PC-3 (cell line): ENCODE measurements at regions not wholly inside any gene's neighbourhood (a gene's known extent, or its start where the extent isn't known, plus 50 kb on each side); places are given as distances from the start of the nearest gene placed in this dataset.

Source experiments
- CTCF ChIP-seq: fragments of 300-600 bp; sonication (generic); conservative IDR thresholded peaks from 2 replicates; pipeline ENCODE4 v1.5.1; 2017; ENCODE audit warnings: antibody characterized with exemption, low read depth, mild to moderate bottlenecking, low read length
- EZH2phosphoT487 ChIP-seq: fragments of 300-600 bp; sonication (generic); IDR thresholded peaks from 2 replicates; pipeline ENCODE4 v1.6.1; 2018; ENCODE audit warnings: mild to moderate bottlenecking, antibody characterized with exemption, low read length, borderline replicate concordance

DNA sequence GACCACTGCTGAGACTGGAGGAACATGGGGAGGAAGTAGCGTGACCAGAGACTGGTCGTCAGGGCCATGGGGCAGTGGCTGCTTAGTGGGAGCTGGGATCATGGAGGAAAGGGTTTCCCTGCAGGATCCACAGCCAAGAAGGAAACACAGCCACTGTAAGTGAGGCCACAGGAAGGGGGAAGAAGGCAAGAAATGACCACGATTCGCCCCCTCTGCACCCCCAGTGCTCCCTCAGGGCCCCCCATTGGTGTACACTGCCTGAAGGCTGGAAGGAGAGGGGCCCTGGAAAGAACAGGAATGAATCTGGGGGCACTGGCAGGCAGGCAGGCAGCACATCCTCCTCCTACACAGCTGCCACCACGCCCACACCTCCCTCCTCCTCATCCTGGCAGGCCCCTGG is 62.5 kb upstream of the RMDN2 start:
- TF ChIP-seq EZH2phosphoT487 (no peak), CTCF (no peak)
